ENCODE measurements at regions not wholly inside any gene's neighbourhood (a gene's known extent, or its start where the extent isn't known, plus 50 kb on each side); places are given as distances from the start of the nearest gene placed in this dataset.

- Histone ChIP-seq H3K36me3 (no peaks in the 10 kb centered on the region), H3K27me3 (no peaks in the 10 kb centered on the region), H3K9me3 (no peaks in the 10 kb centered on the region), H3K27ac (no peak overlapping the region), H3K4me3 (no peak overlapping the region), H3K4me1 (peaks cover 0 to 28% (median 8%) of the 10 kb centered on the region in 4 donors)
- DNase-seq = no peak
- intact Hi-C loops (cut with DNase I; ENCODE audit: low total_unique reads) = no loop called here
- TF ChIP-seq, protein P1, sequence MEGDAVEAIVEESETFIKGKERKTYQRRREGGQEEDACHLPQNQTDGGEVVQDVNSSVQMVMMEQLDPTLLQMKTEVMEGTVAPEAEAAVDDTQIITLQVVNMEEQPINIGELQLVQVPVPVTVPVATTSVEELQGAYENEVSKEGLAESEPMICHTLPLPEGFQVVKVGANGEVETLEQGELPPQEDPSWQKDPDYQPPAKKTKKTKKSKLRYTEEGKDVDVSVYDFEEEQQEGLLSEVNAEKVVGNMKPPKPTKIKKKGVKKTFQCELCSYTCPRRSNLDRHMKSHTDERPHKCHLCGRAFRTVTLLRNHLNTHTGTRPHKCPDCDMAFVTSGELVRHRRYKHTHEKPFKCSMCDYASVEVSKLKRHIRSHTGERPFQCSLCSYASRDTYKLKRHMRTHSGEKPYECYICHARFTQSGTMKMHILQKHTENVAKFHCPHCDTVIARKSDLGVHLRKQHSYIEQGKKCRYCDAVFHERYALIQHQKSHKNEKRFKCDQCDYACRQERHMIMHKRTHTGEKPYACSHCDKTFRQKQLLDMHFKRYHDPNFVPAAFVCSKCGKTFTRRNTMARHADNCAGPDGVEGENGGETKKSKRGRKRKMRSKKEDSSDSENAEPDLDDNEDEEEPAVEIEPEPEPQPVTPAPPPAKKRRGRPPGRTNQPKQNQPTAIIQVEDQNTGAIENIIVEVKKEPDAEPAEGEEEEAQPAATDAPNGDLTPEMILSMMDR (IDR thresholded peaks at IDR 0.05) = no peak
Measured at GRCh38 chr9:87108661-87109060, 161.4 kb upstream of the GAS1 start.

- Histone ChIP-seq H3K27ac (peak overlapping the region in 1 of 2 donors; percentile 2), H3K4me3 (no peak overlapping the region), H3K9me3 (no peaks in the 10 kb centered on the region), H3K36me3 (no peaks in the 10 kb centered on the region), H3K4me1 (peaks cover 0 to 32% (median 8%) of the 10 kb centered on the region in 4 donors), H3K27me3 (no peaks in the 10 kb centered on the region)
- TF ChIP-seq, protein P1 (IDR thresholded peaks at IDR 0.05) = no peak
- no peak for DNase-seq
- intact Hi-C loops (cut with DNase I; ENCODE audit: low total_unique reads) = no loop called here
Measured at GRCh38 chr9:87109231-87109631, 161.9 kb upstream of the GAS1 start.

DNA sequence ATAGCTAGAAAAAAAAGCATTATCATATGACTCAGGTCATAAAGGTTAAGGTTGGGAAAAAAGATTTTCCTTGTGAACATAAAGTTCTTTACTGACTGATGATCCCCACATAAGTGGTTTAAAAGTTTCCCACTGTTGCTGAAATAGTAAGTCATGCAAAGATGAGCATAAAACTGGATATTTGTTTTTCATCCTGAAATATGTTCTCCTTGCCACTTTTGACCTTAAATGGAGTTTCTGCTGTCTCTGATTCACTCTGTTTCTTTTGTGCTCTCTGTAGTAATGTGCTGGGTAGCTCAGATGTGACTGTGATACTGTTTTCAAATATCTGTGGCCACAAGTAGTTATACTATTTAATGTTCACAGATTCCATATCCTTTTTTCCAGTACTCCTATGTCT is 162.5 kb upstream of the GAS1 start:
- TF ChIP-seq, protein P1 (IDR thresholded peaks at IDR 0.05) = no peak
- no peak for DNase-seq
- Histone ChIP-seq H3K9me3 (no peaks in the 10 kb centered on the region), H3K4me1 (peaks cover 0 to 32% (median 8%) of the 10 kb centered on the region in 4 donors), H3K36me3 (no peaks in the 10 kb centered on the region), H3K27ac (peak overlapping the region in 1 of 2 donors; percentile 2), H3K4me3 (no peak overlapping the region), H3K27me3 (no peaks in the 10 kb centered on the region)
- intact Hi-C loops (cut with DNase I; ENCODE audit: low total_unique reads) = loop anchor here (5.0 kb wide), 1 partner anchor 163 kb away; the partner anchor contains the start of gene GAS1

DNA sequence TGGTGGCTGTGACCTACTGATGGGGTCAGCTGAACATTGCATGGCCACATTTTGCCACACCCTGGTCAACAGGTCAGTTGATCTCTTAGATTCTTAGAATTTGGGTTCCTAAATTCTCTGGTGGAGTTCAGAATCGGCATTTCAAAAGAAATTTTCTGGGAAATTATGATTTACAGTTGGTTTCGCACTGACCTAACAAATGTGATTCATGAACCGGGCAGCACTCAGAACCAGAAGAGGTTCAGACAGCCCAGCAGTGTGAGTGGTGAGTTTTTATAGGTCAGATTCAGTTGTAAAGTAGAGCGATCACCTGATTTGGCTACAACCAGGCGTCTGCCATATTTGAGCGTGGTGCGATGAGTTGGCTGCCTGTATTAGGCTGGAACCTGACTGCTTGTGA is 163.7 kb upstream of the GAS1 start:
- no peaks in the 10 kb centered on the region for H3K36me3 ChIP-seq
- intact Hi-C loops (cut with DNase I; ENCODE audit: low total_unique reads) = loop anchor here (5.0 kb wide), 1 partner anchor 164 kb away; the partner anchor contains the start of gene GAS1
- no peak overlapping the region for H3K27ac ChIP-seq
- H3K4me1 ChIP-seq = peaks cover 5 to 42% (median 11%) of the 10 kb centered on the region in 4 donors
- no peak overlapping the region for H3K4me3 ChIP-seq
- no peak for DNase-seq
- TF ChIP-seq, protein P1 (IDR thresholded peaks at IDR 0.05) = no peak
- H3K27me3 ChIP-seq = no peaks in the 10 kb centered on the region
- H3K9me3 ChIP-seq = no peaks in the 10 kb centered on the region

GRCh38 chr9:87112656-87113055 is 165.3 kb upstream of the GAS1 start:
- TF ChIP-seq, protein P1 (IDR thresholded peaks at IDR 0.05) = no peak
- H3K9me3 ChIP-seq = no peaks in the 10 kb centered on the region
- peaks cover 5 to 52% (median 17%) of the 10 kb centered on the region in 4 donors for H3K4me1 ChIP-seq
- no peak overlapping the region for H3K27ac ChIP-seq
- no peaks in the 10 kb centered on the region for H3K27me3 ChIP-seq
- no peak overlapping the region for H3K4me3 ChIP-seq
- H3K36me3 ChIP-seq = no peaks in the 10 kb centered on the region
- intact Hi-C loops (cut with DNase I; ENCODE audit: low total_unique reads) = loop anchor here (5.0 kb wide), 1 partner anchor 165 kb away; the partner anchor contains the start of gene GAS1
- DNase-seq = no peak

- no peak for DNase-seq
- no peak overlapping the region for H3K27ac ChIP-seq
Measured at GRCh38 chr9:87113874-87114273, 166.6 kb upstream of the GAS1 start.

More at GRCh38 chr9:87113874-87114273, 166.6 kb upstream of the GAS1 start:
- Histone ChIP-seq H3K36me3 (no peaks in the 10 kb centered on the region), H3K4me3 (no peak overlapping the region), H3K27me3 (no peaks in the 10 kb centered on the region), H3K9me3 (no peaks in the 10 kb centered on the region), H3K4me1 (peaks cover 5 to 53% (median 20%) of the 10 kb centered on the region in 4 donors)
- intact Hi-C loops (cut with DNase I; ENCODE audit: low total_unique reads) = loop anchor here (5.0 kb wide), 1 partner anchor 167 kb away; the partner anchor contains the start of gene GAS1
- TF ChIP-seq, protein P1 (IDR thresholded peaks at IDR 0.05) = no peak

Data from tibial artery (tissue), 4 donors.